Hepatocyte (in vitro differentiated cells): ENCODE measurements at regions not wholly inside any gene's neighbourhood (a gene's known extent, or its start where the extent isn't known, plus 50 kb on each side); places are given as distances from the start of the nearest gene placed in this dataset.

Experiments used
- DNase-seq: peaks from one replicate; pipeline ENCODE4 v3.0.0-alpha.2; 2016; ENCODE audit warnings: low spot score
- H2AFZ ChIP-seq: fragments of 200-600 bp; sonication (generic); 2 replicates; pipeline ENCODE4 v1.6.0; 2016; ENCODE audit warnings: antibody characterized with exemption, mild to moderate bottlenecking
- H3K27ac ChIP-seq: fragments of 200-600 bp; sonication (generic); 2 replicates; pipeline ENCODE4 v1.5.1; 2016; ENCODE audit warnings: mild to moderate bottlenecking
- H3K27me3 ChIP-seq: fragments of 200-600 bp; sonication (generic); 2 replicates; pipeline ENCODE4 v1.6.1; 2016
- H3K36me3 ChIP-seq: fragments of 200-600 bp; sonication (generic); replicated peaks from 2 replicates; pipeline ENCODE4 v1.5.1; 2016; ENCODE audit warnings: low read depth; ENCODE audit not compliant: insufficient read depth
- H3K4me1 ChIP-seq: fragments of 200-600 bp; sonication (generic); 2 replicates; pipeline ENCODE4 v1.5.1; 2016; ENCODE audit warnings: mild to moderate bottlenecking, moderate library complexity; ENCODE audit not compliant: insufficient read depth
- H3K4me2 ChIP-seq: fragments of 200-600 bp; sonication (generic); 2 replicates; pipeline ENCODE4 v1.6.0; 2016
- H3K4me3 ChIP-seq: fragments of 200-600 bp; sonication (generic); 2 replicates; pipeline ENCODE4 v1.5.1; 2016; ENCODE audit warnings: mild to moderate bottlenecking
- H3K79me2 ChIP-seq: fragments of 200-600 bp; sonication (generic); 2 replicates; pipeline ENCODE4 v1.6.0; 2017; ENCODE audit warnings: mild to moderate bottlenecking
- H3K9me2 ChIP-seq: fragments of 200-600 bp; sonication (generic); replicated peaks from 2 replicates; pipeline ENCODE4 v1.6.0; 2017; ENCODE audit warnings: mild to moderate bottlenecking; ENCODE audit not compliant: insufficient read depth
- H3K9me3 ChIP-seq: fragments of 200-600 bp; sonication (generic); 2 replicates; pipeline ENCODE4 v1.5.1; 2016; ENCODE audit warnings: low read depth, mild to moderate bottlenecking
- H4K20me1 ChIP-seq: fragments of 200-600 bp; sonication (generic); 2 replicates; pipeline ENCODE4 v1.6.0; 2016; ENCODE audit warnings: mild to moderate bottlenecking; ENCODE audit not compliant: insufficient read depth, poor library complexity, severe bottlenecking
- EZH2 ChIP-seq: fragments of 200-600 bp; sonication (generic); IDR thresholded peaks from 2 replicates; pipeline ENCODE4 v1.6.1; 2016; ENCODE audit warnings: antibody characterized with exemption, mild to moderate bottlenecking, borderline replicate concordance
- EZH2phosphoT487 ChIP-seq: fragments of 200-600 bp; sonication (generic); IDR thresholded peaks from one replicate; pipeline ENCODE4 v1.6.1; 2018; ENCODE audit warnings: antibody characterized with exemption, mild to moderate bottlenecking, low read depth, moderate library complexity; ENCODE audit not compliant: unreplicated experiment, severe bottlenecking
- WGBS: methylation state at CpG from one replicate; pipeline ENCODE4 v1.1.6; 2016; ENCODE audit warnings: low lambda C conversion rate; ENCODE audit errors: missing lambda C conversion rate; 5-methylcytosine and 5-hydroxymethylcytosine counted together
- TF ChIP-seq, protein P1 (sequence below): fragments of 200-600 bp; sonication (generic); IDR thresholded peaks from 2 replicates; pipeline ENCODE4 v1.5.1; 2016; ENCODE audit warnings: antibody characterized with exemption, mild to moderate bottlenecking; ENCODE audit not compliant: poor library complexity

DNA sequence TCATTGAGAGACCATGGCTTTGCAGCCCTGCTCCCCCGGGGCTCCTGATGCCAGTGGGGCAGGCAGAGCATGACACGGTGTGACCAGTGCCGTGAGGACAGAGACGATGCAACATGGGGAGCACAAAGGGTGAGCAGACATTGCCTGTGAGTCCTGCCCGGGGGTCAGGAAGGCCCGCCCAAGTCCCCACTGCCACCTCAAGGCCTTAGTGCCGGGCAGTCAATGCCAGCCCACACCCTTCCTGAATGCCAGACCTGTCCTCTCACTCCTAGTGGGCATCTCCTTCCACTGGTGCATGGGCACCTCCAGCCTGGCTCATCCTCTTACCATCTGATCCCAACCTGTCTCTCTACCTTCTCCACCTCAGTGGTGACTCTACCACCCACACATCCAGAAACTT is 157.9 kb upstream of the ZMIZ1 start:
- Histone ChIP-seq H3K9me2 (no peaks in the 10 kb centered on the region), H3K4me2 (no peak overlapping the region), H4K20me1 (no peaks in the 10 kb centered on the region), H3K27ac (no peak overlapping the region), H3K79me2 (no peaks in the 10 kb centered on the region), H3K36me3 (no peaks in the 10 kb centered on the region), H3K27me3 (no peaks in the 10 kb centered on the region), H2AFZ (no peak overlapping the region), H3K9me3 (no peaks in the 10 kb centered on the region), H3K4me3 (no peak overlapping the region), H3K4me1 (peaks cover 3% of the 10 kb centered on the region)
- TF ChIP-seq, protein P1, sequence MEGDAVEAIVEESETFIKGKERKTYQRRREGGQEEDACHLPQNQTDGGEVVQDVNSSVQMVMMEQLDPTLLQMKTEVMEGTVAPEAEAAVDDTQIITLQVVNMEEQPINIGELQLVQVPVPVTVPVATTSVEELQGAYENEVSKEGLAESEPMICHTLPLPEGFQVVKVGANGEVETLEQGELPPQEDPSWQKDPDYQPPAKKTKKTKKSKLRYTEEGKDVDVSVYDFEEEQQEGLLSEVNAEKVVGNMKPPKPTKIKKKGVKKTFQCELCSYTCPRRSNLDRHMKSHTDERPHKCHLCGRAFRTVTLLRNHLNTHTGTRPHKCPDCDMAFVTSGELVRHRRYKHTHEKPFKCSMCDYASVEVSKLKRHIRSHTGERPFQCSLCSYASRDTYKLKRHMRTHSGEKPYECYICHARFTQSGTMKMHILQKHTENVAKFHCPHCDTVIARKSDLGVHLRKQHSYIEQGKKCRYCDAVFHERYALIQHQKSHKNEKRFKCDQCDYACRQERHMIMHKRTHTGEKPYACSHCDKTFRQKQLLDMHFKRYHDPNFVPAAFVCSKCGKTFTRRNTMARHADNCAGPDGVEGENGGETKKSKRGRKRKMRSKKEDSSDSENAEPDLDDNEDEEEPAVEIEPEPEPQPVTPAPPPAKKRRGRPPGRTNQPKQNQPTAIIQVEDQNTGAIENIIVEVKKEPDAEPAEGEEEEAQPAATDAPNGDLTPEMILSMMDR: no peak
- TF ChIP-seq EZH2 (no peak), EZH2phosphoT487 (no peak)
- no peak for DNase-seq
- WGBS: 96% methylated on average over 7 of the region's 7 CpGs

DNA sequence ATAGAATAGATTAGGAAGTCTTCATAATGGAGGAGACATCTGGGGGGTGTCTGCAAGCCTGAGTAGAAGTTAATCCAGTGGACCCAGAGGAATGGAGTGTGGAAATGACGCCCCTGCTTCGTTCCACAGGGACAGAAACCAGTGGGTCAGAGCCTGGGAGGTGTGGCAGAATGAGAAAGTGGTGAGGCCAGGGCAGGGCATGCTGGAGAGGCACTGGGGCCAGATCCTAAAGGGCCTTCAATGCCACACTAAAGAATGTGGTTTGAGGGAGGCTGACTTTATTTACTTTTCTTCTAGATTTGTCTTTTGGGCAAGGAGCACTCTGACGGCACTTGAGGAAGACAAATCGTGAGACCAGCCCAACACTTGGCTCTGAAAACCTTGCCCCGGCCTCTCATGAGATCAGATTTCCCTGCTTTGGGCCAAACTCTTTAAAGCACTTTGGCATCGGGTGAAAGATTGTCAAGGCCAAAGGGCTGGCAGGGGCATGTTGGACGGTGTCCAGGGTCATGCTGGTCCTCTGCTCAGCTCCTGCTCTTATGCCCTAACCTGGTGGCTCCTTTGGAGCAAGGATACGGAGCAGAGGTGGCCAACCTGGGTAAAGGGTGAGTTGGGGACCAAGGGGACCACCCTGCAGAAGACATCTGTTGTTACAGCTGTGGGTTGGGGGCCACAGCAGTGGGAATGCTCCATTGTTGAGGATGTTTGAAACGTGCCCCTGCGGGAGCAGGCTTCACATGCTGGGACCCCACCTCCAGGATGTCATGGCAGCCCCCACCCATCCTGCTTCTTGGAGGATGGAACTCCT is 157.0 kb upstream of the ZMIZ1 start:
- H3K4me3 ChIP-seq: no peak overlapping the region

DNA sequence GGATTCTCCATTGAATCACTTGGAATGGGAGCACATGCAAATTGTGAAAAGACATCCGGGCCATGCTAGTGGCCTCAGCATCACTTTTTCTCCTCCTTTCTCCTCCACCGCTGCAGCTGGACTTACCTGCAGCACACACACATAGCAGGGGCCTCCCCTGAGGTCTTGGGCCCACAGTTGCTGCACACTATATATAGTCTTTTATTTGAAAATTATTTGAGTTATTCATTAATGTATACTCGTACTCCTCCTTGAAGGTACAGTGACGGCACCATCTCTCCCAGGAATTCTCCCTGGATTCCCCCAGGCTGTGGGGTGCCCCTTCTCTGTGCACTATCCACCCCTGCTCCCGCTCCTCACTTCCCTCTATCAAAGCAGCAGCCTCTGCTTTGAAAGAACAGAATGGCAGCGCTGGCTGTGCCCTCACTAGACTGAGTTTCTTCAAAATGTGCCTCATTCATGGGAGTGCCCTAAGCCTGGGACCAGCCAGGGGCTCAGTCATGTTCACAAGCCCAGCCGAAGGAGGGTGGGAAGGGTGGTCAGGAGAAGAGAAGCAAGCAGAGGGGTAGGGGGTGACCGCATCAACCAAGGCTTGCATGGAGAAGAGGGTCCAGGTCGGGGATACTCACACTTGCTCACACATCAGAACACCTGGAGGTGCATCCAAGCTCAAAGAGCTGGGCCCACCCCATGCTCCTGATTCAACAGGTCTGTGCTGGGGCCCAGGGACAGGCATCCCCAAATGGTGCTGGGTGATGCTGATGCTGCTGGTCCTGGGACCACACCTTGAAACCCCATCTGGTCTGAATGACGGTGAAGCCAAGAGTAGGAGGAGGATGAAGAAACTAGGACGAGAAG is 156.2 kb upstream of the ZMIZ1 start:
- Histone ChIP-seq H3K4me3 (no peak overlapping the region), H3K4me1 (peaks cover 3% of the 10 kb centered on the region)
- TF ChIP-seq, protein P1: no peak
- TF ChIP-seq EZH2 (no peak), EZH2phosphoT487 (no peak)

More for the DNA sequence above, 157.0 kb upstream of the ZMIZ1 start:
- H2AFZ ChIP-seq: no peak overlapping the region
- TF ChIP-seq EZH2phosphoT487 (no peak), EZH2 (no peak)
- TF ChIP-seq, protein P1: no peak
- no peaks in the 10 kb centered on the region for H3K79me2 ChIP-seq
- no peak for DNase-seq
- no peaks in the 10 kb centered on the region for H3K27me3 ChIP-seq
- H3K9me3 ChIP-seq: no peaks in the 10 kb centered on the region
- no peaks in the 10 kb centered on the region for H4K20me1 ChIP-seq
- WGBS: 91% methylated on average over 10 of the region's 10 CpGs
- H3K9me2 ChIP-seq: no peaks in the 10 kb centered on the region
- H3K27ac ChIP-seq: no peak overlapping the region
- peaks cover 3% of the 10 kb centered on the region for H3K4me1 ChIP-seq
- H3K36me3 ChIP-seq: no peaks in the 10 kb centered on the region
- H3K4me2 ChIP-seq: no peak overlapping the region

More for the DNA sequence above, 156.2 kb upstream of the ZMIZ1 start:
- H4K20me1 ChIP-seq: no peaks in the 10 kb centered on the region
- H3K36me3 ChIP-seq: no peaks in the 10 kb centered on the region
- WGBS: 90% methylated on average over 11 of the region's 11 CpGs
- no peaks in the 10 kb centered on the region for H3K9me3 ChIP-seq
- DNase-seq: no peak
- no peaks in the 10 kb centered on the region for H3K27me3 ChIP-seq
- no peak overlapping the region for H3K27ac ChIP-seq
- no peaks in the 10 kb centered on the region for H3K79me2 ChIP-seq
- H2AFZ ChIP-seq: no peak overlapping the region
- no peak overlapping the region for H3K4me2 ChIP-seq
- H3K9me2 ChIP-seq: no peaks in the 10 kb centered on the region
